Ovary (tissue), 7 donors: ENCODE measurements at regions not wholly inside any gene's neighbourhood (a gene's known extent, or its start where the extent isn't known, plus 50 kb on each side); places are given as distances from the start of the nearest gene placed in this dataset.

ENCODE experiments used
- DNase-seq, 5 donors: peaks; one replicate each; pipeline ENCODE4 v3.0.0-alpha.2; 2019 to 2020
- H3K27ac ChIP-seq, 2 donors: fragments of 200-600 bp; one replicate each; pipeline versions ENCODE4 v1.5.1 to v1.8.0; 2019 to 2022
- H3K27me3 ChIP-seq: fragments of 200-600 bp; one replicate; pipeline ENCODE4 v1.8.0; 2022
- H3K36me3 ChIP-seq: fragments of 200-600 bp; sonication (generic); one replicate; pipeline ENCODE4 v1.5.1; 2019
- H3K4me1 ChIP-seq: one replicate; pipeline ENCODE4 v1.8.1; 2013; ENCODE audit warnings: mild to moderate bottlenecking, moderate library complexity; ENCODE audit not compliant: insufficient read depth
- H3K4me3 ChIP-seq: fragments of 200-600 bp; sonication (generic); one replicate; pipeline ENCODE4 v1.5.1; 2017
- H3K9me3 ChIP-seq, 2 donors: fragments of 200-600 bp in 1 of 2; sonication (generic) in 1 of 2; one replicate each; pipeline versions ENCODE4 v1.5.1 to v1.8.1; 2013 to 2019; ENCODE audit warnings: mild to moderate bottlenecking in 1 of 2, moderate library complexity in 1 of 2
- EP300 ChIP-seq: sonication (generic); formaldehyde crosslinking; IDR thresholded peaks from one replicate; pipeline ENCODE4 v1.6.1; 2017; ENCODE audit warnings: antibody characterized with exemption
- POLR2A ChIP-seq: fragments of 450-650 bp; IDR thresholded peaks from one replicate; pipeline ENCODE4 v1.6.1; 2017; ENCODE audit warnings: antibody characterized with exemption, mild to moderate bottlenecking, moderate library complexity
- WGBS, 3 donors: extraction: QIAGEN DNeasy Blood & Tissue Kit in 1 of 3; methylation state at CpG; one replicate each; pipeline versions ENCODE4 v1.1.5 to v1.1.7; 2013 to 2017; 5-methylcytosine and 5-hydroxymethylcytosine counted together
- intact Hi-C, 4 donors: fragments of 100-400 bp; cut with DNase I; formaldehyde crosslinking; loops; one replicate each; pipeline versions ENCODE4 v1.11.0 to v1.15.1; 2022 to 2023
- TF ChIP-seq, protein P1 (sequence below), 3 donors: fragments of 450-650 bp in 2 of 3; fragments of 200-600 bp in 1 of 3; IDR thresholded peaks; one replicate each; pipeline versions ENCODE4 v1.5.1 to v1.8.0; 2016 to 2022; ENCODE audit warnings: antibody characterized with exemption in 3 of 3, mild to moderate bottlenecking in 1 of 3
- donor health status: DM: no; HTN: no; CAD: no; lungs with moderate emphysema.
- donor health status: DM: no; HTN: no; CAD: no.
- donor health status: Bipolar disorder and iron deficiency.
- donor health status: DM: no; HTN: no; CAD: no.
- donor health status: DM: yes; HTN: yes; CAD: no.

DNA sequence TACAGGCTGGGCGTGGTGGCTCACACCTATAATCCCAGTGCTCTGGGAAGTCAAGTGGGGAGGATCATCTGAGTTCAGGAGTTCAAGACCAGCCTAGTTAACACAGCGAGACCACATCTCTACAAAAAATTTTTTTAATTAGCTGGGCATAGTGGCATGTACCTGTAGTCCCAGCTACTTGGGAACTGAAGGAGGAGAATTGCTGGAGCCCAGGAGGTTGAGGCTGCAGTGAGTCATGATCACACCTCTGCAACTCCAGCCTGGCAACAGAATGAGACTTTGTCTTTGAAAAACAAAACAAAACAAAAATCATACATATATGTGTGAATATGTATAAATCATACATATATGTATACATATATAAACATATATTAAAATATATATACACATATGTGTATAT, 54.1 kb upstream of the MARCHF10 start:
- H3K4me1 ChIP-seq, result no peaks in the 10 kb centered on the region
- H3K27me3 ChIP-seq, result no peaks in the 10 kb centered on the region
- no peaks in the 10 kb centered on the region for H3K9me3 ChIP-seq
- WGBS, 3 donors, result 93 to 96% (median 94%) methylated on average over 2 of the region's 2 CpGs
- intact Hi-C loops, result no loop called here
- TF ChIP-seq EP300, result no peak
- no peak for TF ChIP-seq POLR2A
- TF ChIP-seq, protein P1, sequence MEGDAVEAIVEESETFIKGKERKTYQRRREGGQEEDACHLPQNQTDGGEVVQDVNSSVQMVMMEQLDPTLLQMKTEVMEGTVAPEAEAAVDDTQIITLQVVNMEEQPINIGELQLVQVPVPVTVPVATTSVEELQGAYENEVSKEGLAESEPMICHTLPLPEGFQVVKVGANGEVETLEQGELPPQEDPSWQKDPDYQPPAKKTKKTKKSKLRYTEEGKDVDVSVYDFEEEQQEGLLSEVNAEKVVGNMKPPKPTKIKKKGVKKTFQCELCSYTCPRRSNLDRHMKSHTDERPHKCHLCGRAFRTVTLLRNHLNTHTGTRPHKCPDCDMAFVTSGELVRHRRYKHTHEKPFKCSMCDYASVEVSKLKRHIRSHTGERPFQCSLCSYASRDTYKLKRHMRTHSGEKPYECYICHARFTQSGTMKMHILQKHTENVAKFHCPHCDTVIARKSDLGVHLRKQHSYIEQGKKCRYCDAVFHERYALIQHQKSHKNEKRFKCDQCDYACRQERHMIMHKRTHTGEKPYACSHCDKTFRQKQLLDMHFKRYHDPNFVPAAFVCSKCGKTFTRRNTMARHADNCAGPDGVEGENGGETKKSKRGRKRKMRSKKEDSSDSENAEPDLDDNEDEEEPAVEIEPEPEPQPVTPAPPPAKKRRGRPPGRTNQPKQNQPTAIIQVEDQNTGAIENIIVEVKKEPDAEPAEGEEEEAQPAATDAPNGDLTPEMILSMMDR (IDR thresholded peaks at IDR 0.05), result no peak
- DNase-seq, result no peak
- H3K27ac ChIP-seq, result no peak overlapping the region
- H3K4me3 ChIP-seq, result no peak overlapping the region
- H3K36me3 ChIP-seq, result no peaks in the 10 kb centered on the region

DNA sequence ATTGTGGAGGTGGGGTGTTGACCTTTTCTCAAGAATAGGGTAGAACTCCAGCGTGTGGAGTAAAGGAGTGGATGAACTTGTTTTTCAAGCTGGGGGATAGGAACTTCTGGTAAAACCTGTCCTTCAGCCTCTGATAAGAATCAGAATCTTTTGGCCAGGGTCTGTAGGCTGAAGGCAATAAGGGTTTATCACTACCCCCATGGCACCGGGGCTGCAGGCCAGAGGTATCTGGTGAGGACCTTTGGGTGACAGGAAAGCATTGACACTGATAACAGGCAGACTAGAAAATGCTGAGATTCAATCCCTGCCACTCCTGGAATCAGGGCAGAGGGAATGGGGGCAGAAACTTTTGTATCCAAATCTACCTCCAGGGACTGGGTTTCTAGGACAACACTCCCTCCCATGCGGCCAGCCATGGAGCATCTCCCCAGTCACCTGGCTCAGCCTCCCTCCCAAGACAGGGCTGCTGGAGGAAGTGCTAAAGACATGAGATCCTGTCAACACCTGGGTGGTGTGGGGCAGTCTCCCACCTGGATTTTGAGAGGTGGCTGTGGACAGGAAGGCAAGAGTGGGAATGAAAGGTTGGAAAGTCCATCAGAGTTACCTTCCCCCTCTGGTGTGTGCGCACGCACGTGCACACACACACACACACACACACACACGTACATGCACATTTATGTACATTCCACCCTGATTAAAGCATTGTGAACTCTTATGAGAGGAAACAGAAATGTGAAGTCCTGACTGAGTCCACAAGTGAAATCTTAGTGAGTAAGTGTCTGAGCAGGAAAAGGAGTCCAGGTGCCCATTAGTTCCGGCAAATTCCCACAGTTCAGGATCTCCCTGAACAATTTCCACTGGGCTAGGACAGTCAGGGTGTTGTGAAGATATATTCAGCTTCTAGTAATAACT, 53.1 kb upstream of the MARCHF10 start:
- Histone ChIP-seq H3K4me3 (no peak overlapping the region), H3K36me3 (no peaks in the 10 kb centered on the region), H3K27me3 (no peaks in the 10 kb centered on the region), H3K9me3 (no peaks in the 10 kb centered on the region), H3K4me1 (no peaks in the 10 kb centered on the region), H3K27ac (no peak overlapping the region)
- 86 to 91% (median 89%) methylated on average over 8 of the region's 8 CpGs for WGBS, 3 donors
- TF ChIP-seq, protein P1 (IDR thresholded peaks at IDR 0.05), result no peak
- TF ChIP-seq EP300 (no peak), POLR2A (no peak)
- DNase-seq, result no peak
- intact Hi-C loops, result no loop called here

DNA sequence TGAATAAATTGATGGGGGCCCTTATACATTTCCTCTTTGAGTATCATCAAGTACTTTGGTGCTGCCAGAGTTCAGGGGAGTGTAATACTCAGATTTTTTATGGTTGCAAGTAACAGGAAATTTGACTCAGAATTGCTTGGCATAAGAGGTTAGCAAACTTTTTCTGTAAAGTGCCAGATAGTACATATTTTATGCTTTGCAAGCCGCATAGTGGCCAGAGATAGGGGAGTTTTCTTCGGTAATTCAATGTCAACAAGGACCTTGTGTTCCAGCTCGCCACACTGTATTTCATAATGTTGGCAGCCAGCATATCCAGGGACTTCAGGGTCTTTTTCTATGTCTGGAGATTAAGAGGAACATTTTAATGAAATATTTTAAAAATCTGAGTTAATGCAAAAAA, 51.0 kb upstream of the MARCHF10 start:
- H3K9me3 ChIP-seq, result no peaks in the 10 kb centered on the region
- H3K36me3 ChIP-seq, result no peaks in the 10 kb centered on the region
- intact Hi-C loops, result no loop called here
- no peak overlapping the region for H3K4me3 ChIP-seq
- DNase-seq, result peak in 1 of 5 donors; percentile 23
- H3K27me3 ChIP-seq, result no peaks in the 10 kb centered on the region
- no peaks in the 10 kb centered on the region for H3K4me1 ChIP-seq
- no peak overlapping the region for H3K27ac ChIP-seq
- TF ChIP-seq, protein P1 (IDR thresholded peaks at IDR 0.05), result no peak
- TF ChIP-seq POLR2A, result no peak
- no peak for TF ChIP-seq EP300
- 5 to 19% (median 7%) methylated on average over 3 of the region's 3 CpGs for WGBS, 3 donors
